ENCODE measurements at regions not wholly inside any gene's neighbourhood (a gene's known extent, or its start where the extent isn't known, plus 50 kb on each side); places are given as distances from the start of the nearest gene placed in this dataset.
A peak's percentile ranks its signal among the peaks of the same experiment; 100 is the strongest.

- DNase-seq = no peak
- intact Hi-C loops (cut with DNase I) = no loop called here
Observed at GRCh38 chr3:29070959-29071634, 209.8 kb upstream of the RBMS3 start.

- intact Hi-C loops (cut with DNase I) = no loop called here
- no peak for DNase-seq
Observed at GRCh38 chr3:29072611-29073010, 208.3 kb upstream of the RBMS3 start.

DNA sequence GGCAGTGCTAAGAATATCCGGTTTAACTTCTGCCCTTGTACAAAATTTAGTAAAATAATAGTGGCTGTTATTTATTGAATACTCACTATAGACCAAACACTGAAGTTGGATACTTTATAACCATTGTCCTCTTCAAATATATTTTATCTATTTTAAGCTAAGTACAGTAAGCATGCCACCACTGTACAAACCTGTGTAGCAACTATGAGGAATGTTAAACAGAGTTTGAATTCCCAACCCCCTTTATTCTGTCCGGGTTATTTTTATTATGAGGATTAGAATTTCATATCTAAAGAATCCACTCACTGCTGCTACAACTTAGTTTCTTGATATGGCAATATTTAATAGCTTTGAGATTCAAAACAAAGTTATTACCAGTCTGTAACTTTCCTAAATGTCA, 203.5 kb upstream of the RBMS3 start:
- DNase-seq = no peak
- intact Hi-C loops (cut with DNase I) = no loop called here

DNA sequence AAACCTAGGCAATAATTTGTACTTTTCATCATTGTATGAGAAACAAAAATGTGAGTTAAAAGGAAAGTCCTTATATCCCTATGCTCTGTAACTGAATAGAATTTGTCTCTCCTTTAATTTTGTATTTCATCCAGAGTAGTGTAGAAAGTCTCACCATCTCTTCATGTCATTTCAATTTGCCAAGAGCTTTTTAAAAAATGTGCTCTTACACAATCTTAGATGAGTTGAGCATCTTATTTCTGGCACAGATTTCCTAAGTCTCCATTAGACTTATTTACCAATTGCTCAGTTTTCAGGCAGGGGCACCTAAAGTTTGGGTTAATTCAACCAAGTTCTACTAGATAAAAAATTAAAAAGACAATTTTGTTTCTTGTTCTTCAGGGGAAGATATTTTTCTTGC, 201.5 kb upstream of the RBMS3 start:
- intact Hi-C loops (cut with DNase I) = no loop called here
- no peak for DNase-seq

GRCh38 chr3:29080967-29081366, 199.9 kb upstream of the RBMS3 start:
- intact Hi-C loops (cut with DNase I) = no loop called here
- DNase-seq = no peak

DNA sequence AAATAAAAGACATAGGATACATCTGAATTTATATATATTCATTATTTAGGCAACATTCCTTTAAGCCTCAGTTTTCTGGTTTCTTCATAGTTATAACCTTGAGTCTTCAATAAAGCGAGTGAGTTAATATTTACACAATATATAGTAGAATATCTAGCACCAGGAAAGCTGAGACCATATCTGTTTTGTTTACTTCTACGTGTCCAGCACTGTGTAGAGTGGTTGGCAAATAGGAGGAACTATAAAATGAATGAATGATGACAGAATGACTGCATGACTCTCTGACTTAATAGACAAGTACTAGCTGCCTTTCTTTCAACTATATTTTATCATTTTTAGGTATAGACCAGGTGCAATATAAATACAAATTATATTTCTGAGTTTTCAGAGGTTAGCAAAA, 197.8 kb upstream of the RBMS3 start:
- intact Hi-C loops (cut with DNase I) = no loop called here
- DNase-seq = no peak

- intact Hi-C loops (cut with DNase I) = no loop called here
- DNase-seq = no peak
Observed at GRCh38 chr3:29083676-29084075, 197.2 kb upstream of the RBMS3 start.

GRCh38 chr3:29088579-29088978, 192.3 kb upstream of the RBMS3 start:
- intact Hi-C loops (cut with DNase I) = no loop called here
- no peak for DNase-seq

DNA sequence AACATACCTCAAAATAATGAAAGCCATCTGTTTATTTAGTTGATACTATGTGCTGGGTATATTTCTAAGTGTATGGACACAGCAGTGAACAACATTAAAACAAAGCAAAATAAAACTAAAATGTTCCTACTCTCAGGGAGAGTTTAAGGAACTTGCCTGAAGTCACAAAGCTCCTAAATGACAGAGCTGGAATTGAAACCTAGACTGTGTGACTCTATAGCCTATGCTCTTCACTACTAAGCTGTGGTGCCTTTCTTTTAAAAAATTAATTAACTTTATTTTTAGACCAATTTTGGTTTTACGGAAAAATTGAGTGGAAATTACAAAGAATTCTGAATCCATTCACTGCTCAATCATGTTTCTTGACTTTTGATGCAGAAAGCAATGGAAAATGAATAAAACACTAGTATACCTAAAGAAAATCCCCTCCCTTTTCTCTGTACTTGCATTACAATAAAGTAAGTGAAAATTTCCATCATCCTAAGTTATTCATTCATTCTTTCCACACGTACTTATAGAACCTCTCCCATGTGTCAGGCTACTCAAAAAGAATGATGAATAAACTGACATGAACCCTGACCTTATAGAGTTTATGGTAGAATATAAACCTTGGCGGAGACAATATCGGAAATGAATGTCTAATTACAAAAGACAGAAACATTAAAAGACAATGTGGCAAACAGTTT, 189.8 kb upstream of the RBMS3 start:
- intact Hi-C loops (cut with DNase I) = no loop called here
- no peak for DNase-seq

GRCh38 chr3:29091599-29092189, 189.2 kb upstream of the RBMS3 start:
- intact Hi-C loops (cut with DNase I) = no loop called here
- DNase-seq = no peak

DNA sequence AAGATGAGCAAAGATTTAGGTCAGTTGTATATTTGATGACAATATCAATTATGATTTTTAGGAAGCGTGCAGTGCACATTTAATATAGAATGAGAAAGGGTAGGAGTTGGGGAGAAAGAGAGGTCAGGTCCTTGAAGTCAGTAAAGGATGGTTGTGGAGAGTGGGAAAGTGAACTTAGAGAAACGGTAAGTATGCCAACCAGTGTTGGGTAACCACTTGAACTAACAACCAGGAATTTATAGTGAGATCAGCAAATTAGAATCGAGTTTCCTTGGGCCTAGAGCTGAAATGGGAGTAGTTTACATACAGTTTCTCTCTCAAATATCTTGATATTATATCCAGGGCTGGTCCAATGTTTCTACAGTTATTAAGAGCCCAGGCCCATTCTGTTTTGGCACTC, 188.5 kb upstream of the RBMS3 start:
- intact Hi-C loops (cut with DNase I) = no loop called here
- DNase-seq = no peak

DNA sequence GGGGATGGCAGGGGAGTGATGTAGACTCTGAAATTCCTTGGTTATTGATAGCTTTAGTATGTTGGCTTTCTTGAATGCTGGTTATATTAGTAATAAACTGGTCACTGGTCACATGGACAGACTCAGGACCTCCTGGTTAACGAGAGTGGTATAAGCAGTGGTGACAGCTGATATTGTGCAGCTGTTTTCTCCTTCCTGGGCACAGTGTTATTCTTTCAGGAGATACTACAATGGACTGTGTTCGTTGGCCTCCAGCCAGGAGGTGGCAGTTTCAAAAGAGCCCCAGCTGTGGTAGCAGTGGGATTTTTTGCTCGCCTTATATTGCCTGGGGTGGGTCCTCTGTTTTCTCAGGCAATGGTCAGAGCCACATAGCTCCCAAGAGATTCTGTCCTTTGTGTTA, 181.6 kb upstream of the RBMS3 start:
- DNase-seq = no peak
- intact Hi-C loops (cut with DNase I) = no loop called here

DNA sequence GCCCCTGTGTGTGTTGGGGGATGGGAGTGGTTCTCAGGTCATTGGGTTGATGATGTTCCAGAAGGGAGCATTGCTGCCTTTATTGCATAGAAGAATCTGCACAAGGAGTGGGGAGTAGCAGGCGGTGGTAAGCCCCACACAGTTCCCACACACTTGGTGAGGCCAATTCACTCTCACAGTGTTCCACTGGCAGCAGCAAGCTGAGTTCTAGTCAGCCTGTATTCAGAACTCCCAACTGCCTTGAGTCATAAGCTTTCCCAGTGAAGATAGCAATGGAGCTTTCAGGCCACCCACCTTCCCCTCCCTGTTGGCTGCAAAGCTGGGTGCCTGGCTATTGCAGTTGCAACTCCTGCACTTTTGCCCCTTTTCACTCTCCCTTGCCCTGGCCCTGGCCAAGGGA, 181.1 kb upstream of the RBMS3 start:
- intact Hi-C loops (cut with DNase I) = no loop called here
- peak in 12 of 42 donors; percentile 5 to 48 (median 22) for DNase-seq

- intact Hi-C loops (cut with DNase I) = no loop called here
- no peak for DNase-seq
Observed at GRCh38 chr3:29100292-29100691, 180.6 kb upstream of the RBMS3 start.

- intact Hi-C loops (cut with DNase I) = no loop called here
Observed at GRCh38 chr3:29128001-29128400, 152.9 kb upstream of the RBMS3 start.

DNA sequence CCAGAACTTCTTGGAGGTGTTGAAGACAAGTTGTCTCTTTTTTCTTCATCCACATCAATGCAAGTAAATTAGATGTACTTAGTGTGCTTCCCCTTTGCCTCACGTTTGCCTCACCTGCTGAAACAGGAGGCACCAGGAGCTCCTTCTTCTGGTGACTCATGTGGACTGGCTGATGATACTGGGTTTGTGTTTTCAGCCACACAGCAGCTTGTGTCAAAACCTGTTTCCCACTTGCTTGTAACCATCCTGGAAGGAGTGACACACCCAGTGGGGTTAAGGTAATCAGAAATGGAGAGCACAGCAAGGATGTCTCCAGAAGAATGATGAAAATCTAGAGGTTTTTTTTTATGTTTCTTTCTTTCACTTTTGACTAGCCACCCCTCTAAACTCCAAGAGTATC, 143.3 kb upstream of the RBMS3 start:
- intact Hi-C loops (cut with DNase I) = no loop called here

More at GRCh38 chr3:29128001-29128400, 152.9 kb upstream of the RBMS3 start:
- no peak for DNase-seq

GRCh38 chr3:29138171-29138570, 142.7 kb upstream of the RBMS3 start:
- intact Hi-C loops (cut with DNase I) = no loop called here

More for the DNA sequence above, 143.3 kb upstream of the RBMS3 start:
- DNase-seq = no peak

GRCh38 chr3:29140666-29141065, 140.2 kb upstream of the RBMS3 start:
- intact Hi-C loops (cut with DNase I) = no loop called here
- DNase-seq = peak in 6 of 42 donors; percentile 11 to 33 (median 20)

More at GRCh38 chr3:29138171-29138570, 142.7 kb upstream of the RBMS3 start:
- DNase-seq = no peak

DNA sequence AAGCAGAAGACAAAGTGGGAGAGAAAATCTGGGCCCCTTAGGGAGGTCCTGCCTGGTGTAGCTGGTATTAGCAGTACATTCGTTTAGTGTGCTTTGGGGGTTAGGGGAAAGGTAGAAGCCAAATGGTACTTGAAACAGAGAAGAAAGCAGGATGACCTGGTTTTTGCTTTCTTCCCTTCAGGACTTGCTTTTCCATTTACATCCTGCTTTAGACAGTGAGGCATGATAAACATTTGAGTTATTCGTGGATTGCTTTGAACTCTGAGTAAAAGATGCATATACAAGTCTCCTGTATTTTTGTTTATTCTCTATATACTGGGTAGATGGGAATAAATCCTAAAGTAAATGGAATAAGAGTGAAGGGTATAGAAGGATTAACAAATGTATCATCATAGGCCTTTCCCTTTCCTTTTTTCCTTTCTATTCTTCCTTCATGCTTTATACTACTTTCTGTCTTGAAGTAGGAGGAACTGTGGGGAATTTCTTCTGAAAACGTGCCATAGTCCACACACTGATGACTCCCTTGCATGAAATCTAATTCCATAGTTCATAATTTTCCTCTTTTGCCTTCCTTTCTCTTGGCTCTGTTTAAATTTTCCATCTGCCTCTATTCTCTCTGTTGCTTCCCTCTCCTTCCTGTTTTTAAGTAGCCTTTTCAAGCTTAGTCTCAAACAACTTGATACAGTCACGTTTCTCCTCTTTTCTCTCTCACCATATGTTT, 139.5 kb upstream of the RBMS3 start:
- DNase-seq = no peak
- intact Hi-C loops (cut with DNase I) = no loop called here

DNA sequence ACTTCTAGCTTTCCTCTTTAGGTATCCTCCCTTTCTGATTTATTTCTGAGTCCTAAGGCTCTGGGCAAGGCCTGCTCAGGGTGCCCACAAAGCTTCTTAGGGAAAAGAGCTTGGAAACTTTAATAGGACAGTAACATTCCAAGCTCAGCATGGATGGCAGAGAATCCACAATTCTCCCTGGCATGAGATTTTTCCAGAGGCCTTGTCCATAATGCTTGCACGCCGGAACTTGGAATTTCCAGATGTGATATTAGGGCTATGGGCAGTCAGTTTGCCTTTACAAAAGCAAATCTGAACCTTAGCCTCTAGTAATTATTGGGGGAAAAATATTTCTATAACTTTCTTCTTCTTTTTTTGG, 139.0 kb upstream of the RBMS3 start:
- no peak for DNase-seq
- intact Hi-C loops (cut with DNase I) = no loop called here
